ENCODE measurements at regions not wholly inside any gene's neighbourhood (a gene's known extent, or its start where the extent isn't known, plus 50 kb on each side); places are given as distances from the start of the nearest gene placed in this dataset.

DNA sequence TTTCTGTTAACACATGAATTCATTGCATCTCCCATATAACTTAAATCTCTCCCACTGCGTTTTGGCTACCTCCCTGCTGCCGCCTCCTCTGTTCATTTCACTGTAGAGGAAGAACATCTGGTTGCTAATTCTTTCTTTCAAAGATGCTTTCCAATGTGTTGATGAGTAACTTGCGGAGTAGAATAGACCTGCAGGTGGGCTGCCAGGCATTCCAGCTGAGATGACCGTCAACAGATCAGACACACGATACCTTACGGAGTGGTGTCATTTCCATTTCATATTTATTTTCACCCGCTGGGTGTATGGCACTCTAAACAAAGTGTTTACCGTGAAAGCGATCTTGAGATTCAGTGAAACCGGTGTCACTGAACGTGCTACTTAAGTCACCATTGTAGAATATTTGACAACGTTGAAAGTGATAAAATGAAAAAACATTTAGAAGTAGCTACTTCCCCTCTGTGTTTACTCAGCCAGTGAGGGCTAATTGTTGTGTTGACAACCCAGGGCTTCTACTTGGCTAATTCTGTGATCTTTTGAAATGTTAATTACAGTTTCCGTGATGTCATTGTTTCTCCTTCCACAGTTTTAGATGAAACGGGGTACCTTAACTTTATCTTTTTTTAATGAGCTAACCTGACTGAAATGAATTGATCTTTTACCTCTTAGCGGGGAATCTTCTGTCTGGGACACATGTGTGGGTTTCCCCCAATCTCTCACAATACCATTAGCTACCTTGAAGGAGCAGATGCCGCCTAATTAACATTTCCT, 228.5 kb upstream of the ARGLU1 start:
- DNase-seq: no peak

DNA sequence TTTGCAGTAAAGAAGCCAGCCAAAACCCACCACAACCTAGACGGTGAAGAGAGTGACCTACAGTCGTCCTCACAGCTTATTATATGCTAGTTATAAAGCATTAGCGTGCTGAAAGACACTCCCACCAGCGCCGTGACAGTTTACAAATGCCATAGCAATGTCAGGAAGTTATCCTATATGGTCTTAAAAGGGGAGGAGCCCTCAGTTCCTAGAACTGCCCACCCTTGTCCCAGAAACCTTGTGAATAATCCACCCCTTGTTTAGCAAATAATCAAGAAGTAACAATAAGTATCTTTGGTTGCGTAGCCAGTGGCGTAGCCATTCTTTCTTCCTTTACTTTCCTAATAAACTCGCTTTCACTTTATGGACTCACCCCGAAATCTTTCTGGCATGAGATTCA, 227.9 kb upstream of the ARGLU1 start:
- DNase-seq: no peak

GRCh38 chr13:106794117-106794516, 226.2 kb upstream of the ARGLU1 start:
- DNase-seq: no peak

- DNase-seq: no peak
These were observed 222.0 kb upstream of the ARGLU1 start for GRCh38 chr13:106789911-106790310.

- no peak for DNase-seq
These were observed 218.1 kb upstream of the ARGLU1 start for GRCh38 chr13:106786006-106786563.

DNA sequence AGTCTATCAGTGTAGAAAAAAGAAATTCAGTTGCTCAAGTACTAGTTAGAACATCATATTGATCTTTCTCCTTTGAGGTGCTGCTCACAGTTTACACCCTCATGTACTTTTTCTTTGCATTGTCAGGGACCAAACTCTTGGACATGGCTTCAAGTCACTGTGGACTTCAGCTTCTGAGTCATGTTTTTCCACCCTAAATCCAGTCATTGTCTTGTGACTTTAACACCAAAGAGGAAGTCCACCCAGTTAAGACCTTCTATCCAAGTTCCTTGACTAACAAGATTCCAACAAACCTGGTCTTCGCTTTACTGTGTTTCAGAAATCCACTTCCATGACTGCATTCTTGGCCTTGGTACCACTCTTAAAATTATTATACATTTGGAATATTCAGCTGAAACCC, 206.7 kb upstream of the ARGLU1 start:
- DNase-seq: no peak

- DNase-seq: no peak
These were observed 204.2 kb upstream of the ARGLU1 start for GRCh38 chr13:106772006-106772601.

DNA sequence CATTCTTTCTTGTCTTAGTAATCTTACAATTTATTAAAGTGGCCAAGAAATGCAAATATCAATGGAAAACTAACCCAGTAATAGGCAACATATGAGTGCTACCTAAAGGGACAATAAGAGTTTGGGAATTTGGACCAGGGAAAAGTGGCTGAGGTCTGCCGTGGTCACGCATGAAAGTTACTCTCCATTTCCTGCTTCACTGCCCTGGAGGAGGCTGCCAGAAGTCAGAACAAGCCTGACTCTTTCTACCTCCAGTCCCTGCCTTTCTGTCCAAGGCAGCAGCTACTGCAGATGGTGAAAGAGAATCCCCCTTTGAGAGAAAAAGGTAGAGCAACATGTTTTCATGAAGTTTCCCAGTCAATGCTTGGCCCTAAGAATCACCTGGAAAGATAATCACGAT, 201.1 kb upstream of the ARGLU1 start:
- DNase-seq: no peak

- no peak for DNase-seq
These were observed 194.8 kb upstream of the ARGLU1 start for GRCh38 chr13:106762708-106763107.

- DNase-seq: no peak
These were observed 188.5 kb upstream of the ARGLU1 start for GRCh38 chr13:106756446-106756845.

DNA sequence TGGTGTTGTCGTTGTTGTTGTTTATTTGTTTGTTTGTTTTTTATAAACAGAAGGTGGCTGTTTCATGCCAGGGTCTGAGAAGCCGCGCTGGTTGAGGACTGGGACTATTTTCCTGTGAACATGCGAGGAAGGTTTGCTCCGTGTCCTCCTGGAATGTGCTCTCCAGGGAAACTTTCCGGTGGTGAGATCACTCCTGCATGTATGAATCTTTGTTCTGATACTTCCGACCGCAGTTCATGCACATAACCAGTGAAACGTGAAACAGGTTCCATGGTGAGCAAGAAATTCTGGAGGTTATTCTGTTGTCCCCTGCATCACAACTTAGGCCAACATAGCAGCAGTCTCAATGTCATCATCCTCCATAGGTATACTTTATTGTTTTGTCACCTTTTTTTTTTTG, 187.6 kb upstream of the ARGLU1 start:
- no peak for DNase-seq

- DNase-seq: peak; percentile 32
These were observed 185.3 kb upstream of the ARGLU1 start for GRCh38 chr13:106753251-106753650.

- DNase-seq: peak; percentile 27
These were observed 184.7 kb upstream of the ARGLU1 start for GRCh38 chr13:106752584-106753170.

- no peak for DNase-seq
These were observed 180.8 kb upstream of the ARGLU1 start for GRCh38 chr13:106748785-106749184.

DNA sequence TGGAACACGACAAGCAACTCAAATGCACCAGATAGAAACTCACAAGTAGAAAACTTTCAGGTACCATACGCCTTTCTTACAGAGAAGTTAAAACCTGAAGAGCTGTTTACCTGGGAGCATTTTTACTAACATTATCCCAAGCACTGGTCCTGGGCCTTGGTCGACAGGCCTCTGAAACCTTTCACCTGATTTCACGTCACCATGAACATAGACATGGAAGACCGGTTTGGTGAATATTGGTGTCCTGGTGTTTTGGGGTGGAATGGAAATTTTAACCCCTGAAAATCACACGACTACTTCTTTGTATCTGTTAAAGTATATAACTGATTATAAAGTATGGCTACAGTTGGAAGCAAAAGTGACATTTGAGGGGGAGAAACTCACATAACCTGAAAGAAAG, 176.6 kb upstream of the ARGLU1 start:
- DNase-seq: no peak

GRCh38 chr13:106738186-106738678, 170.3 kb upstream of the ARGLU1 start:
- no peak for DNase-seq

DNA sequence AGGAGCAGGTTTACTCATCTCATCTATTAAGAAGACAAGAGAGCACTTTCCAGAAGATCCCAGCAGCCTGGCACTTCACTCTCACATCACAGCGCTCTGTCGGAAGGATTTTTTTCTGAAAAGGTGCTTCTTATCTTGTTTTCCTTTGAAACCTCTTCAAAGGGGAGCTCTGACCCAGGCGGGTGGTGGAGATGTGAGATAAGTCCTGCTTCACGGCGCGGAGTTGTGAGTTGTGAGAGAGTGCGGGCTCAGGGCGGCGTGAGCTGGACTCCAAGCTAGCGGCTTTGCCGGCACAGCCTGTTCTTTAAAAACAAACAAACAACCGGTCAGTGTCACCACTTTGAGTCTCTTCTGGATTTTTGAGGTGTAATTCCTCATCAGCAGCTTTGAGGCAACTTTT, 169.0 kb upstream of the ARGLU1 start:
- no peak for DNase-seq

DNA sequence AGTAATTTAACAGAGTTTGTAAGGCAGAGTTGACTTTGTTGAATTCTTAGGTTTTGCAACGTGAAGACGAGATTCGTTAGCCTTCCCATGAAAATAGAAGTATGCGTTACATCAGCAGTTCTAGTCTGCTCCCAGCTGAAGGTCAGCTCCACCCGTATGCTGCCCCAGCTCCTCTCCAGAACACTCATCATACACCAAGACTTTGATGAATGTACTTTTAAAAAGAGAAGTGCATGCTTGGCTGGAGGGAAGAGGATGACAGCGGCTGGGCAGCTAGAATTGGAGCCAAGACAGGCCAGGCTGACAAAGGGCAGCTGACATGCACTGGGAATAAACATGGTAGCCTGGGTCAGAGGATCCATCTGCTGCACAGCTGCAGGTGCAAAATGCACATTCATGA, 166.3 kb upstream of the ARGLU1 start:
- DNase-seq: no peak

DNA sequence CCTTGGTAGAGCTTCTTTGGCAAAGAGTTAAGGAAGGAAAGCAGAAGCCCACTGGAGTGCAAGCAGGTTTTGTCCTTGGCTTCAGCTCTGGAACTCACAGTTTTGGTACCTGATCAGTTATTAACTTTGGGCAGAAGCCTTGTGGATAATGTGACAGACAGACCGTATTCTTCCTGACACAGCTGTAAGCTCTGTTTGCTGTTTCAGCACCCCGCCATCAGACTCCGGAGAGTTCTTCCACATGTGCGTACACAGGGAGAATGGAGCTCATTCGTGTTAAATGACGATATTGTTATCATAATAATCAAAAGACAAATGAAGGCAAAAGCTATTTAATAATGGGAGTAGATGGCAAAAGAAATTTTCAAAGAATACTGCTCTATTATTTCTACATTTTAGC, 155.1 kb upstream of the ARGLU1 start:
- DNase-seq: no peak

DNA sequence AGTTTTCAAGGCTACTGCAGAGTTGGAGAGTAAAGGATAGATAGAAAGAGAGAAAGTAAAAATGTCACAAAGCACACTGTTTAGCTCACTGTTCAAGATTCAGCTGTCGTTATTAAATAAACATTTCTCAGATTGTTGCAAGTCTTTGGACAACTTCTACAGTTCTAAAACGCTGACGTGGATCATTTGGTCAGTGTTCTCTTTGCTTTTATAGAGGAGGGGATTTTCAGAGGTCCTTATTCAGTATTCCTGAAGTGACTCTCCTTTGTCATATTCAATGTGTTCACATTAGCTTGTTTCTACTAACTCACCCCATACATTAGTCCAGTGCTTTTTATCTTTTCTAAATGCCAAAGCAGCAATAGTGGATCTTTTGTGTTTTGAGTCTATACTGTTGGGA, 154.7 kb upstream of the ARGLU1 start:
- no peak for DNase-seq

- DNase-seq: no peak
These were observed 153.7 kb upstream of the ARGLU1 start for GRCh38 chr13:106721599-106721998.

GRCh38 chr13:106714271-106714982, 146.5 kb upstream of the ARGLU1 start:
- DNase-seq: no peak

GRCh38 chr13:106712381-106712780, 144.4 kb upstream of the ARGLU1 start:
- no peak for DNase-seq
